Endothelial cell of umbilical vein (primary cell): ENCODE measurements at regions not wholly inside any gene's neighbourhood (a gene's known extent, or its start where the extent isn't known, plus 50 kb on each side); places are given as distances from the start of the nearest gene placed in this dataset.

Experiments
- BruUV-seq: library from RNA; stranded (reverse); fragments of 400-500 nt; replicated peaks from 2 replicates; lab custom pipeline; 2021; lab: Mats Ljungman, UMichigan
- CTCF ChIA-PET: fragments of 300-600, 350-600 bp; sonication (Branson Sonifier 250); formaldehyde crosslinking; loops from one replicate; lab custom pipeline; 2021; ENCODE audit warnings: antibody characterized with exemption, inconsistent platforms; lab: Charles Lee
- POLR2A ChIA-PET: fragments of 300-600, 350-600 bp; sonication (Branson Sonifier 250); formaldehyde crosslinking; loops from one replicate; lab custom pipeline; 2021; ENCODE audit warnings: antibody characterized with exemption, inconsistent platforms; lab: Charles Lee
- DNase-seq: peaks from one replicate; pipeline ENCODE4 v3.0.0-alpha.2; 2011; ENCODE audit warnings: low read depth, low spot score
- FAIRE-seq: peaks from 2 replicates; lab custom pipeline; 2011; peaks lifted over from hg19 to GRCh38; lab: Jason Lieb, UNC
- H2AFZ ChIP-seq: 2 replicates; pipeline ENCODE4 v1.6.0; 2012; ENCODE audit warnings: low read depth, low read length, control low read depth, inconsistent platforms
- H3K27ac ChIP-seq: 2 replicates; pipeline ENCODE4 v1.5.1; 2011; ENCODE audit warnings: low read depth, mild to moderate bottlenecking, control low read depth, low read length, moderate library complexity; ENCODE audit not compliant: insufficient read depth
- H3K27me3 ChIP-seq, 2 experiments: 2 replicates each; pipeline versions ENCODE4 v1.6.0 to v1.6.1; 2011; ENCODE audit warnings: low read length in 2 of 2, mixed read lengths in 1 of 2; ENCODE audit not compliant: control insufficient read depth in 2 of 2, insufficient read depth in 2 of 2
- H3K36me3 ChIP-seq, 2 experiments: 2 replicates in 1 of 2; 3 replicates in 1 of 2; pipeline ENCODE4 v1.5.1; 2011; ENCODE audit warnings: low read length in 2 of 2, mild to moderate bottlenecking in 1 of 2, moderate library complexity in 1 of 2; ENCODE audit not compliant: control insufficient read depth in 2 of 2, insufficient read depth in 2 of 2; ENCODE audit errors: extremely low read depth in 1 of 2
- H3K4me1 ChIP-seq: 3 replicates; pipeline ENCODE4 v1.5.1; 2011; ENCODE audit warnings: mild to moderate bottlenecking, low read length; ENCODE audit not compliant: control insufficient read depth, insufficient read depth; ENCODE audit errors: extremely low read depth
- H3K4me2 ChIP-seq: 2 replicates; pipeline ENCODE4 v1.6.1; 2011; ENCODE audit warnings: low read length, control low read depth, mixed read lengths; ENCODE audit not compliant: insufficient read depth
- H3K4me3 ChIP-seq, 3 experiments: fragments of 200-600 bp in 1 of 3; sonication (generic), shearing (Covaris generic) in 1 of 3; replicated peaks in 1 of 3; 2 replicates each; pipeline ENCODE4 v1.5.1; 2011 to 2016; ENCODE audit warnings: control low read depth in 3 of 3, low read length in 3 of 3, mild to moderate bottlenecking in 2 of 3, inconsistent platforms in 1 of 3, low read depth in 1 of 3, moderate library complexity in 1 of 3; ENCODE audit not compliant: insufficient read depth in 1 of 3
- H3K79me2 ChIP-seq: 2 replicates; pipeline ENCODE4 v1.6.0; 2012; ENCODE audit warnings: low read length, inconsistent platforms; ENCODE audit not compliant: control insufficient read depth, insufficient read depth
- H3K9ac ChIP-seq: replicated peaks from 2 replicates; pipeline ENCODE3; 2011; ENCODE audit warnings: low read length, control low read depth; ENCODE audit not compliant: insufficient read depth; ENCODE audit errors: extremely low read depth
- H3K9me1 ChIP-seq: replicated peaks from 3 replicates; pipeline ENCODE4 v1.6.0; 2011; ENCODE audit warnings: mild to moderate bottlenecking, low read length; ENCODE audit not compliant: control insufficient read depth, insufficient read depth; ENCODE audit errors: extremely low read depth
- H3K9me3 ChIP-seq: replicated peaks from 2 replicates; pipeline ENCODE4 v1.5.1; 2012; ENCODE audit warnings: low read length, inconsistent platforms; ENCODE audit not compliant: control insufficient read depth, insufficient read depth
- H4K20me1 ChIP-seq: replicated peaks from 2 replicates; pipeline ENCODE3; 2011; ENCODE audit warnings: mild to moderate bottlenecking, low read length; ENCODE audit not compliant: control insufficient read depth, insufficient read depth; ENCODE audit errors: extremely low read depth
- EZH2 ChIP-seq: IDR thresholded peaks from 2 replicates; pipeline ENCODE4 v1.6.1; 2012; ENCODE audit warnings: borderline replicate concordance, low read depth, mild to moderate bottlenecking, moderate library complexity, low read length, inconsistent platforms; ENCODE audit not compliant: severe bottlenecking
- FOS ChIP-seq: IDR thresholded peaks from 2 replicates; pipeline ENCODE4 v1.6.1; 2011; ENCODE audit warnings: mild to moderate bottlenecking, low read length, moderate library complexity, borderline replicate concordance; ENCODE audit not compliant: insufficient read depth
- GATA2 ChIP-seq: IDR thresholded peaks from 2 replicates; pipeline ENCODE4 v1.7.0; 2011; ENCODE audit warnings: low read depth, mild to moderate bottlenecking, moderate library complexity, mixed read lengths, low read length; ENCODE audit not compliant: insufficient read length, insufficient read depth
- JUN ChIP-seq: IDR thresholded peaks from 2 replicates; pipeline ENCODE4 v1.6.1; 2011; ENCODE audit warnings: borderline replicate concordance, low read depth; ENCODE audit not compliant: insufficient read length, insufficient read depth
- MAX ChIP-seq: IDR thresholded peaks from 2 replicates; pipeline ENCODE4 v1.6.1; 2011; ENCODE audit not compliant: insufficient read depth, insufficient read length
- MYC ChIP-seq: IDR thresholded peaks from one replicate; pipeline ENCODE4 v1.6.1; 2011; ENCODE audit warnings: mild to moderate bottlenecking, low read depth, low read length
- POLR2A ChIP-seq: IDR thresholded peaks from 2 replicates; pipeline ENCODE4 v1.6.1; 2012; ENCODE audit warnings: low read depth, mild to moderate bottlenecking, control low read depth, low read length
- POLR2AphosphoS5 ChIP-seq: IDR thresholded peaks from 2 replicates; pipeline ENCODE4 v1.6.1; 2012; ENCODE audit warnings: low read depth, mild to moderate bottlenecking, control low read depth, low read length, moderate library complexity; ENCODE audit not compliant: insufficient read depth
- dilution Hi-C: fragments of 300-500 bp; cut with MboI; formaldehyde crosslinking; loops from one replicate; pipeline ENCODE4 v1.15.0; 2019; ENCODE audit warnings: low sequenced_read_pairs; ENCODE audit not compliant: extremely low pct_ligation_motif_present
- intact Hi-C: fragments of 100-400 bp; cut with micrococcal nuclease; formaldehyde crosslinking; loops from one replicate; pipeline ENCODE4 v1.10.0; 2022
- TF ChIP-seq, protein P1 (sequence below), 2 donors: IDR thresholded peaks; 1 replicate in 1 of 2; 2 replicates in 1 of 2; pipeline ENCODE4 v1.5.1; 2011; ENCODE audit warnings: low read length in 2 of 2, mild to moderate bottlenecking in 2 of 2, moderate library complexity in 2 of 2, control low read depth in 1 of 2, inconsistent platforms in 1 of 2, low read depth in 1 of 2; ENCODE audit not compliant: insufficient read depth in 1 of 2; ENCODE audit errors: extremely low read depth in 1 of 2

DNA sequence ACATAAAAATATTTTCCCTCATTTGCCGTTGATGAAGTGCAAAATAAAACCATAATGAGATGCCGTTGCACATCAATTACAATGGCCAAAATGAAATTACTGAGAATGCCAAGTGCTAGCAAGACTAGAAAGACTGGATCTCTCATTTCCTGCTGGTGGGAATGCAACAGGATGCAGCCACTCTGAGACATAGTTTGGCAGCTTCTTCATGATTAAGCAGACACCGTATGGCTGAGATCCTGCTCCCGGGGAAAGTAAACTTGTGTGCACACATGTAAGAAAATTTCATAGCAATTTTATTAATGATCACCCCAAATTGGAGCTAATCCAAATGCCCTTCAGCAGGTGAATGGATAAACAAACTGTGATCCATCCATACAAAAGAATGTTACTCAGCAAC lies 1013.2 kb downstream of the TBC1D22A start:
- Histone ChIP-seq H3K4me3 (no peak overlapping the region), H3K9ac (no peak overlapping the region), H3K4me2 (no peak overlapping the region), H3K9me3 (peaks cover 4% of the 10 kb centered on the region), H3K4me1 (no peaks in the 10 kb centered on the region), H3K27ac (no peak overlapping the region), H3K36me3 (no peaks in the 10 kb centered on the region), H3K9me1 (no peaks in the 10 kb centered on the region), H4K20me1 (no peaks in the 10 kb centered on the region), H3K79me2 (no peaks in the 10 kb centered on the region), H2AFZ (no peak overlapping the region), H3K27me3 (no peaks in the 10 kb centered on the region)
- CTCF ChIA-PET = no interaction called here
- DNase-seq (no peak), FAIRE-seq (no peak)
- POLR2A ChIA-PET = no interaction called here
- dilution Hi-C loops (no loop called here), intact Hi-C loops (no loop called here)
- no peak for TF ChIP-seq GATA2
- TF ChIP-seq JUN = no peak
- no peak for TF ChIP-seq POLR2A
- TF ChIP-seq FOS = no peak
- TF ChIP-seq POLR2AphosphoS5 = no peak
- no peak for TF ChIP-seq EZH2
- no peak for TF ChIP-seq MYC
- TF ChIP-seq, protein P1, sequence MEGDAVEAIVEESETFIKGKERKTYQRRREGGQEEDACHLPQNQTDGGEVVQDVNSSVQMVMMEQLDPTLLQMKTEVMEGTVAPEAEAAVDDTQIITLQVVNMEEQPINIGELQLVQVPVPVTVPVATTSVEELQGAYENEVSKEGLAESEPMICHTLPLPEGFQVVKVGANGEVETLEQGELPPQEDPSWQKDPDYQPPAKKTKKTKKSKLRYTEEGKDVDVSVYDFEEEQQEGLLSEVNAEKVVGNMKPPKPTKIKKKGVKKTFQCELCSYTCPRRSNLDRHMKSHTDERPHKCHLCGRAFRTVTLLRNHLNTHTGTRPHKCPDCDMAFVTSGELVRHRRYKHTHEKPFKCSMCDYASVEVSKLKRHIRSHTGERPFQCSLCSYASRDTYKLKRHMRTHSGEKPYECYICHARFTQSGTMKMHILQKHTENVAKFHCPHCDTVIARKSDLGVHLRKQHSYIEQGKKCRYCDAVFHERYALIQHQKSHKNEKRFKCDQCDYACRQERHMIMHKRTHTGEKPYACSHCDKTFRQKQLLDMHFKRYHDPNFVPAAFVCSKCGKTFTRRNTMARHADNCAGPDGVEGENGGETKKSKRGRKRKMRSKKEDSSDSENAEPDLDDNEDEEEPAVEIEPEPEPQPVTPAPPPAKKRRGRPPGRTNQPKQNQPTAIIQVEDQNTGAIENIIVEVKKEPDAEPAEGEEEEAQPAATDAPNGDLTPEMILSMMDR (IDR thresholded peaks at IDR 0.05; ENCODE audit: extremely low read depth in 1 of 2, insufficient read depth in 1 of 2, low read depth in 1 of 2, low read length in 2 of 2) = no peak
- TF ChIP-seq MAX = no peak
- BruUV-seq = no TSS peak
